ENCODE measurements at regions not wholly inside any gene's neighbourhood (a gene's known extent, or its start where the extent isn't known, plus 50 kb on each side); places are given as distances from the start of the nearest gene placed in this dataset.

GRCh38 chr6:126955621-126956020 lies 162.8 kb upstream of the RSPO3 start:
- TF ChIP-seq EZH2 (IDR thresholded peaks at IDR 0.05; ENCODE audit: borderline replicate concordance, low read length) = no peak
- no peak for TF ChIP-seq CTCF (IDR thresholded peaks at IDR 0.05; ENCODE audit: low read length)

Data from OCI-LY1 (cell line).